BJ (cell line): ENCODE measurements at regions not wholly inside any gene's neighbourhood (a gene's known extent, or its start where the extent isn't known, plus 50 kb on each side); places are given as distances from the start of the nearest gene placed in this dataset.

Experiments used
- CTCF ChIA-PET: fragments of 350-600 bp; formaldehyde crosslinking; extraction: SDS; loops from one replicate; lab custom pipeline; 2021; ENCODE audit warnings: antibody characterized with exemption, inconsistent platforms; lab: Yijun Ruan, JAX
- POLR2A ChIA-PET: fragments of 300-600 bp; sonication (Branson Sonifier 250); formaldehyde crosslinking; extraction: SDS; loops from one replicate; lab custom pipeline; 2021; ENCODE audit warnings: antibody characterized with exemption; lab: Charles Lee
- DNase-seq: peaks from one replicate; pipeline ENCODE4 v3.0.0-alpha.2; 2011; ENCODE audit warnings: low read depth
- H3K27me3 ChIP-seq: 2 replicates; pipeline ENCODE4 v1.6.0; 2011; ENCODE audit warnings: low read length; ENCODE audit not compliant: control insufficient read depth, insufficient read depth
- H3K36me3 ChIP-seq: 2 replicates; pipeline ENCODE4 v1.5.1; 2011; ENCODE audit warnings: low read length; ENCODE audit not compliant: control insufficient read depth, insufficient read depth
- H3K4me3 ChIP-seq: 2 replicates; pipeline ENCODE4 v1.5.1; 2011; ENCODE audit warnings: low read depth, mild to moderate bottlenecking, control low read depth, low read length
- CTCF ChIP-seq: IDR thresholded peaks from 2 replicates; pipeline ENCODE4 v1.5.1; 2011; ENCODE audit warnings: low read depth, mild to moderate bottlenecking, control low read depth, inconsistent platforms, low read length, moderate library complexity; ENCODE audit not compliant: insufficient read depth

GRCh38 chr12:84198294-84198946, 714.2 kb downstream of the SLC6A15 start:
- Histone ChIP-seq H3K36me3 (no peaks in the 10 kb centered on the region), H3K4me3 (no peak overlapping the region), H3K27me3 (no peaks in the 10 kb centered on the region; the same call in 1 of the 2 replicates)
- CTCF ChIA-PET = interaction anchor here (0.6 kb wide), 1 partner anchor 214 kb away, joined by 3 read pairs; no protein-coding TSS in a partner anchor
- no peak for TF ChIP-seq CTCF
- POLR2A ChIA-PET = no interaction called here
- DNase-seq = no peak

GRCh38 chr12:84191779-84192178, 720.8 kb downstream of the SLC6A15 start:
- POLR2A ChIA-PET = no interaction called here
- DNase-seq = no peak
- no peak overlapping the region for H3K4me3 ChIP-seq
- TF ChIP-seq CTCF = no peak
- no peaks in the 10 kb centered on the region for H3K36me3 ChIP-seq
- CTCF ChIA-PET = no interaction called here
- no peaks in the 10 kb centered on the region; the same call in 1 of the 2 replicates for H3K27me3 ChIP-seq

- POLR2A ChIA-PET = no interaction called here
- no peak overlapping the region for H3K4me3 ChIP-seq
Measured at GRCh38 chr12:84186433-84186832, 726.2 kb downstream of the SLC6A15 start.

GRCh38 chr12:84183576-84183975, 729.0 kb downstream of the SLC6A15 start:
- TF ChIP-seq CTCF = no peak
- Histone ChIP-seq H3K36me3 (no peaks in the 10 kb centered on the region), H3K27me3 (no peaks in the 10 kb centered on the region), H3K4me3 (no peak overlapping the region)
- ChIA-PET CTCF (interaction anchor here (1.3 to 1.8 kb wide), 2 partner anchors 10 to 1497 kb away, joined by 3 to 4 read pairs; partner anchors contain the start of gene TMTC2), POLR2A (no interaction called here)
- DNase-seq = no peak

More at GRCh38 chr12:84186433-84186832, 726.2 kb downstream of the SLC6A15 start:
- CTCF ChIA-PET = no interaction called here
- DNase-seq = no peak
- Histone ChIP-seq H3K27me3 (no peaks in the 10 kb centered on the region), H3K36me3 (no peaks in the 10 kb centered on the region)
- no peak for TF ChIP-seq CTCF

- POLR2A ChIA-PET = no interaction called here
- CTCF ChIA-PET = no interaction called here
- H3K27me3 ChIP-seq = no peaks in the 10 kb centered on the region
- no peak overlapping the region for H3K4me3 ChIP-seq
- no peaks in the 10 kb centered on the region for H3K36me3 ChIP-seq
- DNase-seq = no peak
- TF ChIP-seq CTCF = no peak
Measured at GRCh38 chr12:84174115-84174514, 738.5 kb downstream of the SLC6A15 start.
